GM18873 (cell line): ENCODE measurements at regions not wholly inside any gene's neighbourhood (a gene's known extent, or its start where the extent isn't known, plus 50 kb on each side); places are given as distances from the start of the nearest gene placed in this dataset.
A peak's percentile ranks its signal among the peaks of the same experiment; 100 is the strongest.

Experiments
- ATAC-seq: cut with Tn5 transposase; IDR thresholded peaks from one replicate; pipeline ENCODE4 v1.9.1; 2021; ENCODE audit warnings: mild to moderate bottlenecking, moderate library complexity, moderate number of reproducible peaks; ENCODE audit not compliant: unreplicated experiment, low FRiP score

DNA sequence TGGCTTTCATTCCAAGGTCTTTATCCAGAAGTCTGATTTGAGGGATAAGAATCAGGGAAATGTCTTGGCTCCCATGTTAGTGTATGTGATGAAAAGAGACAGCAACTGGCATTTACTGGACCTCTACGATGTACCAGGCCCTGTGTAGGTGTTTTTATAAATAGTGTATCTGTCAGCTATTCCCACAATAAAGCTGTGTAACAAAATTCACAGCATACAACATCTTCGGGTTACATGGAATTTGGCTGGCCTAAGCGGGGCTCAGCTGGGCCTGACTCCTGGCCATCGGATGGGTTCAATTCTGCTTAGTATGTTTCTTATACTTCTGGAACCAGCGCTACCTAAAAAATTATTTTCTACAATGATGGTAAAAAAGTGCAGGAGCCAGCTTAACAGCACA is 128.2 kb downstream of the SNX5 start:
- no peak for ATAC-seq

DNA sequence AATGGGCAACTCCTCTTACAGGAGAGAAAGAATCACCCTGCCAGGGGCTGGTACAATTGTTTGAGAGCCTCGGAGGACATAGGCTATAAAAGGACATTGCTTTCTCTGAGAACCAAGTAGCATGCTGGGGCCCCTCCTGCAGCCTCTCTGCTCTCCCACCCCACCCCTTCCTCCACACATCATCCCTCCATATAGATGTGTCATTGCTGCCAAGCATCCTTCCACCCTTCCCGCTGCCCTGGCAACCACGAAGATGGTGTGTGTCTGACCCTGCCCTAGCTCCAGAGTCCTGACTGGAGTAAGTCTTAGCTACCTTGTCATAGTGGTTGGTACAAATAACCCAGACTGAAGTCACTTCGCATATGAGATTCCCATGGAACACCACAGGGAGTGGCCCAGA is 129.7 kb downstream of the SNX5 start:
- no peak for ATAC-seq

DNA sequence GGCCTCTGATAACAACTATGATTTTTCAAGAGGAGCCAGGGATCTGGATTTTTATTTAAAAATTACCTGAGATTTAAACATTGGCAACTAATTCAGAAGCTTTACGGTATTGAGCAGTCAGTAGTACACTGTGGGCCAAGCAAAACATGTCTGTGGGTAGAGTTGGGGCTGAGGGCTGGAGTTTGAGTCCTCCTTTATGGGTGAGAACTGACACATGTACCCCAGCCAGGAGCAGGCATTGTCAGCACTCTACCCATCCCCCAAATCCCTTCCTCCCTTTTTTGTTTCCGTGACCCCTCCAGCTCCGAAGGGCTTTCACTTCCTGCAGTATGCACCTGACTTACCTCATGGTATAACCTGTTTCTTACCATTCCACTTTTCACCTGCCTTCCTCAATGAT is 131.4 kb downstream of the SNX5 start:
- no peak for ATAC-seq

DNA sequence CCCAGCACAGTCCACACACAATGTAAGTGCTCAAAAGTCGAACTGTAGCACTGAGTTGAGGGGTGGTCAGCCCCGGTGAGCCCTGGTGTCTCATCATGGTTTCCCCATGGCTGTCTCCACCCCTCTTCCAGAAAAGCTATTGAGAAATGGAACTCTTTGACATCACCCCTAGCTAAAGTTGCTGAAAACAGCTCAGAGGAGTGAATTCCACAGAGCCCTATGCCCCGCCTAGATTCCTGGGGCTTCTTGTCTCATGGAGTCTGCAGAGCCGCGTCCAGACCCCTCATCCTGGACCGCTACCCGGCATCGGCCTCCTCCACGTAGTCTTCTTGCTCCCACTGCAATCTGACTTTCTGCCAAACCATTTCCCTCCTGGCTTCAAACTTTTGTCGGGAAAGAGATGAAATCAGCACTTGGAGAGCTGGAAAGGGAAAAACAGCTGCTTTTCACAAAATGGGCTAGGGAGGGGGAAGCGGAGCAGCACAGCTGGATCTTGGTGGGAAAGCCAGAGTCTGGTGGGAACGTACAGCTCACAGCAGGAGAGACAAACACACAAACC is 132.2 kb downstream of the SNX5 start:
- ATAC-seq: no peak

DNA sequence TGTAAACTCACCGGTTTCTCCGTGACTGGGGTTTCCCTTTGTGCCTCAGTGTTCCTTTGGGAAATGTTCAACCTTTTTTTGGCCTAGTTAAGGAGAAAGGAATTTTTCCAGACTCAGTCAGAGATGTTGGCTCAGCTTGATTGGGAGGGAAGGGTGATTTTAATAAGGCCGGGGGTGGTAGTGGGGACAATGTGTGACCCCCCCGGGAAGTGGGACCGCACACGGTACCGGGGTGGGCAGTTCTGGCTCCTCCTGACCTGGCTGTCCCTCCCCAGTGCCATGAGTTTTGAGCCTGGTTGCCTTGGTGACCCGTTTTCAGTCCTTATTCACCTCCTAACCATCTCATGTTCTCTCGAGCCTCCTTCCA is 132.7 kb downstream of the SNX5 start:
- ATAC-seq: no peak

DNA sequence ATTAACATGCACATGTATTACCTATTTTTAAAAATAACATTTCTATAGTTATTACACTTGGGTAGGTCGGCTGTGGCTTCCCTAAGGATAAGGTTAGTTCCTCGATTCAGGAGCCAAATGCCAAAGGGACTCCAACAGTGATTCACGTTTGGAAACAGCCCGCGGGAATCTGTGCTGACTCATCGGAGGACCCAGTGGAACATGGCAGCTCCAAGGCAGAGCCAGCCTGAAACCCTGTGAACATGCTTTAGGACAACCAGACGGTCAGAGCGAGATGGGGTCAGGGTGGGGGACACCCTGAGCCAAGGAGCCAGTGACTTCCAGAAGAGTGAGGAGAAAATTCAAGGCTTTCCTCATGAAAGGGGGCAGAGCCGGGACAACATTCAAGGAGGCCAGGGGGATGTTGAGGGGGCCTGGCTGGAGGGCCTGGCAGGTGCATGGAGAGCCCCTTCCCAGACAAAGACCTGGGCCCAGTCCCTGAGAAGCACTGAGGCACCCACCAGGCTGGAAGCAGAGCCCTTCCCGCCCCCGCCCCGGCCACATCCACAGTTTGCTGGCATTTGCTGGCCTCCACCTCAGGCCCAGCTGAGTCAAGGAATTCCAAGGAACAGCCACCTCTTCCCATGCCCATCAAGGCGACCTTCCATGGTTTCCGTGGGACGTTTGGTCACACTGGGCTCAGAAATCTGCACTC is 133.2 kb downstream of the SNX5 start:
- no peak for ATAC-seq

DNA sequence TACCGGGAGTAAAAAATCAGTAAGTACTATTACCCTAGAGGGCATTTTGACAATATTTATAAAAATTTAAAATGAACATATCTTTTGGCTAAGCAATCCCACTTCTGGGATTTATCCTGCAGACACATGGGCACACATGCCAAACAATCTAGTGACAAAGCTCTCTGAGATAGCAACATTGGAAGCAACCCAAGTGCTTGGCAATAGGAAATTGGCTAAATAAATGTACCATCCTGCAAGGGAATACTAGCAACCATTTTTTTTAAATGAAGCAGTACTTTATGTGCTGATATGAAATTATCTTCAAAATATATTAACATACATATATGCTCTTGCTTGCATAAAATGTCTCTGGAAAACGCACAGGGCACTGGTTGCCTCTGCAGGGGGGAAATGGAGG is 133.8 kb downstream of the SNX5 start:
- no peak for ATAC-seq

DNA sequence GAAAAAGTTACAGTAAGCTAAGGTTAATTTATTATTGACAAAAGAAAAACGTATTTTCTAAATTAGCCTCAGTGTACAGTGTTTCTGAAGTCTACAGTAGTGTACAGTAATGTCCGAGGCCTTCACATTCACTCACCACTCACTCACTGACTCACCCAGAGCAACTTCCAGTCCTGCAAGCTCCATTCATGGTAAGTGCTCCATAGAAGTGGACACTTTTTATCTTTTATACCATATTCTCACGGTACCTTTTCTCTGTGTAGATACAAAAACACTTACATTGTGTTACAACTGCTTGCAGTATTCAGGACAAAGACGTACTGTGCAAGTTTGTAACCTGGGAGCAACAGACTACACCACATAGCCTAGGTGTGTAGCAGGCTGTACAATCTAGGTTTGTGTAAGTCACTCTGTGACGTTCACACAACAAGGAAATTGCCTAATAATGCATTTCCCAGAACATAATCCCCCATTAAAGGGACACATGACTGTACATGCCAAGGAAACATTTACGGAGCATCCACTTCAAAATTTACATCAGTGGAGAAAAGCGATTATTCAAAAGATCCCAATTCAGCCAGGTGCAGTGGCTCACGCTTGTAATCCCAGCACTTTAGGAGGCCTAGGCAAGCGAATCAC is 133.4 kb downstream of the BANF2 start:
- no peak for ATAC-seq

DNA sequence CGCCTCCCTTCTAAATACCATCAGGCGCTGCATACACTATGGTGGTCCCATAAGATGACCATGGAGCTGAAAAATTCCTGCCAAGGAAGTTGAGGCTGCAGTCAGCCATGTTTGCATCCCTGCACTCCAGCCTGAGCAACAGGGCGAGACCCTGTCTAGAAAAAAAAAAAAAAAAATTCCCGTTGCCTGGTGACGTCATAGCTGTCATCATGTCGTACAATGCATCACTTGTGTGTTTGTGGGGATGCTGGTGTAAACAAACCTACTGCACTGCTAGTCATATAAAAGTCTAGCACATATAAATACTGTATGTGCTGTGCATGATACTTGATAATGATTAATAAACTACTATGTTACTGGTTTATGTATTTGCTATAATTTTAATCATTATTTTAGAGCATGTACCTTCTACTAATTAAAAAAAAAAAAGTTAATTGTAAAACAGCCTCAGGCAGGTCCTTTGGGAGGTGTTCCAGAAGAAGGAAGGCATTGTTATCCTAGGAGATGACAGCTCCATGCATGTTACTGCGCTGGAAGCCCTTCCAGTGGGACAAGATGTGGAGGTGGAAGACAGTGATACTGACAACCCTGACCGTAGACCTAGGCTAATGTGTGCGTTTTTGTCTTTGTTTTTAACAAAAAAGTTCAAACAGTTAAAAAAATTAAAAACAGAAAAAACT is 132.6 kb downstream of the BANF2 start:
- no peak for ATAC-seq

DNA sequence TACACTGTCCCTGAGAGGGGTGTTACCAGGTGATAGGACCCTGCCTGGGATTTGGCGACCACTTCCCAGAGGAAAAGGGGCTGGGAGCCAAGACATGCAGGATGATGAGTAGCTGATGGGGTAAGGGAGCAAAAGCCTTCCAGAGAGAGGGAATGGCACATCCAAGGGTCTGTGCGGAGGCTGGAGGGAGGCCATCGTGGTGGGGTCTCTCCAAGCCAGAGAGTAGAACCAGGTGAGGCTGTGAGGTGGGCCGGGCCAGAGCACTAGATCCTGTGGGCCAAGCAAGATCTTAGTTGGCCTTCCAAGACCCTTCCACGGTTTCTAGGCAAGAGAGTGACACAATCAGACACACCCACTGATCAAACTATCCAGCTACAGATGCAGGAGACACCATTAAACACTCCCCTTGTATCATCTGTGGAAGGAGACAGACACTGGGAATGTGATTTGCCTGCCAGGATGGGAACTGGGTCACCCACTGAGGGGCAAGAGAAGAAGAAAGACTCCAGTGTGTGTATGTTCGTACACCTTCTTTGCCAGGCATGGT is 128.9 kb downstream of the BANF2 start:
- no peak for ATAC-seq

DNA sequence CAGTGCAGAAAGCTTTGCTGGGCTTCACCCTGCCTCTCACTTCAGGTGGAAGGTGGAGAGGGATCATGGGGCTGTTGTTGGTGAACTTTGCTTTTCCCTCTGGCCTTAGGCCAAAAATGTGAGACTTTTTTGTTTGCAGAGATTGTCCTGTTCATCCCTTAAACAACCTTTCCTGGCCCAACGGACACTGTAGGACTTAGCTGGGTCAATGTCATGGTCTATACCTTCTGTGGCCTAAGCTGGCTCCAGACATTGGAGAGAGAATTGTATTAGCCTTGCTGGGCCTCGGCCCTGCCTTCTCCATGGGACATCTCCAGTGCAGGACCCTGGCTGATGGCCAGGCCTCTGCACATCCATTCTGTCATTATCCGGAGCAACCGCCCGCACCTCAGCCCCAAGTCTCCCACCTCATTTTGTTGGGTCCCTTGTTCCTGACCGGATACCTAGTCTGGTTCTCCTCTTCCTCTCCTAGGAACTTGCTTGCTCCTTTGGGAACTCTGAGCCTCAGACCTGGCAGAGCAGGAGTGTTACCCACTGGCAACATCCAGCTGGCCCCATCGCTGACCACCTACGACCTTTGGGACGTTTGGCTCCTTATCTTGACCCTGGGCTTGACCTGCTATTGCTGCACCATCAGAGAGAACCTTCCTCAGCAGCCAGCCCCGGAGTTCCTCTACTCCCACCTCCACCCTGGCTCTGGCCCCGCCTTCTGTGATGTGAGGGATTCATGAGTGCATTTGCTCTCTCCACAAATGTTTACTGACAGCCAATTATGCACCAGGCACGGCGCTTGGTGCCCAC is 128.2 kb downstream of the BANF2 start:
- no peak for ATAC-seq

DNA sequence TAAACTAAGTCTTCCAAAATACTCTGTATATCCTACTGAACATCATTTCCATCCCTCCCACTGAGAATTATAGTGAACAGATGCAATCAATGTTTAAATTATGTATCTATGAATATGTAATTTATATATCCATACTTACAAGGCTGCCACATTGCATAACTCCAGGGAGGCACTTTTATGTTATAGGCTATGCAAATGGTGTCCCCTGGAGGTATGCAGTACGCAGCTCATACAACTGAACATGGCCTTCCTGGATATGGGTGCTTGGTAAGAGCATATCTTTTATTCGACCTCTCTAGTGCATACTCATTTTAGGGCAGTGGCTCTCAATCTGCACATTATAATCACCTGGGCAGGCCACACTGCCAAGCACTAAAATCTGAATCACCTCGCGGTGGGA is 127.3 kb downstream of the BANF2 start:
- ATAC-seq: no peak

DNA sequence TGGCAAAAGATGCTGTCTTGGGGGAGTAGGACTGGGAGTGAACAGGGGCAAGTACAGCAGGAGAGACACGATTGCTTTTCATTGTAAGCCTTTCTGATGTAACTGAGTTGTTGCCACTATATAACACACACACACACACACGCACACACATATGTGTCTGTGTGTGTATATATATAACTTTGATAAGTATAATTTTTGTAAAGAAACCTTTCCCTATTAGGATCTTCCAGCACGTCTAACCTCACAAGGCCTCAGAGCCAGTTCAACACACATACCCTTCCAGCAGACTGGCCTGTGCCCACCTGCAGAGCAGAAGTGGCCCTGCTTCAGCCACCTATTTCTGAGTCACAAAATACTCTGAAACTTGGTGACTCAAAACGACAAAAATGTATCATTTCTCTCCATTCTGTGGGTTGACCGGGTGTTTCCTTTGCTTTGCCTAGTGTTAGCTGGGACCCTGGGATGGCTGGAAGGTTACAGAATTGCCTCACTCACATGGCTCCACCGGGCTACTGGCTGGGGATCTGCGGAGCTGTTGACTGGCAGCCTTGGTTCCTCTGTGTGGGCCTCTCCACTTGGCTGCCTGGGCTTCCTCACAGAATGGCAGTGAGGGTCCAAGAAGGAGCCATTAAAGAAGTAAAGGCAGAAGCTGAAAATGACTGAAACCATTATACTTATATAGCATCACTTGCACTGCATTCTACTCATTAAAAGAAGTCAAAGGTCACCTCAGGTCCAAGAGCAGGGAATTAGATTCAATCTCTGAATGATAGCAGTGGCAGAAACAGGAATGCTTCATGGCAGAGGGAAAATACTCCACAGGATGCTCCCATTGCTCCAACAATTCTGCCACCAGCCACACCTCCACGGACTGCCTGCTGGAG is 126.4 kb downstream of the BANF2 start:
- peak; percentile 97 for ATAC-seq

DNA sequence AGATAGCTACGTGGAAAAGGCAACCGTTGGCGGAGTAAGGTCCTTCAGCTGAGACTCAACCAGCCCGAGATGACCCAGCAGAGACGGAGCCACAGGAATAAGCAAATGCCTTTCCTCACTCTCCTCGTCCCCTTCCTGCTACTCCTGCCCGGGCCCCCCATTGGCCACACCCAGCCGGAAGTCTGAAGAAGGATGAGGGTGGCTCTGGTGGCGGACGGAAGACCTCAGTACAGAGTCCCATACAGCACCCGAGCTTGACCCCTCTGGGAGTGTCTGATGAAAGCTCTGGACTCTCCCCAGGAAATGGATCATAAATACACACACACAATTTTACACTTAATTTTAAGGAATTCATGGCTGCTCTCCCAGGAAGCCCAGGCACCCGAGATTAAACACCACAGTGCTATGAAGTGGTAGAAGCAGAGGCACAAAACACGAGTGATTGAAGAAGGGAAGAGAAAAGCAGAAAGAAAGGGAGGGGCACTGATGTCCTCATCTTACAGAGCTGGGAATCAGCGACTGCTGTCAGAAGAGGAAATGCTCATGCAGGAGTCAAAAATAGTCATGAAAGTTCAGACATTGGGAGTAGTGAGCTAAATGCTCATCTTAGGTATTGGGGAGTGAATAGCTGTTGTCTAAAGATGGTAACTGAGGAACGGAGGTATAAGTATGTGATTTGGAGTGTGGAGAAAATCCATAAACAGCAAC is 125.6 kb downstream of the BANF2 start:
- ATAC-seq: no peak

DNA sequence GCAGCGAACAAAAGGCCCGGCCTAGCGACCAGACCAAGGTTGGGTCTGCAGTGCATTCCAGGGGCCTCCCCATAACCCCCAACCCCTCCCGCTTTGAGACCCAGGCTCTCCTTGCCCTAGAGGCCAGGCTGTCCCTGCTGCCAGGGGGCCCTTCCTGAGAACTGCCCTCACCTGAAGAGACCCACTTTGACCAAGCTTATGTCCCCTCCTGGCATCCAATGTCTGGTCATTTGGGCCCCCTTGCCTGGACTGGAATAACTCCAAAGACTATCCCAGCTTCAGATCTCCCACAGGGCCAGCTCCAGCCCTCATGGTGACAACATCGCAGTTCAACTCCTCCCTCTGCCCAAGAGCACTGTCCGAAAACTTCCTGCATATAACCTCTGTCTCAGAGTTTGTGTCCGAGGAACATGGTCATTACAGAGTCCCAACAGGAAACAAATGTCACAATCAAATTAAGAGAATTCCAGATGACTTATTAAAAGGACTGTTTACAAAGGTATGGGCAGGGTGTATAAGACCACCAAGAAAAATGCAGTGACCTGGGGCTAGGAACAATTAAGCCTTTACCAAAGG is 125.0 kb downstream of the BANF2 start:
- no peak for ATAC-seq

DNA sequence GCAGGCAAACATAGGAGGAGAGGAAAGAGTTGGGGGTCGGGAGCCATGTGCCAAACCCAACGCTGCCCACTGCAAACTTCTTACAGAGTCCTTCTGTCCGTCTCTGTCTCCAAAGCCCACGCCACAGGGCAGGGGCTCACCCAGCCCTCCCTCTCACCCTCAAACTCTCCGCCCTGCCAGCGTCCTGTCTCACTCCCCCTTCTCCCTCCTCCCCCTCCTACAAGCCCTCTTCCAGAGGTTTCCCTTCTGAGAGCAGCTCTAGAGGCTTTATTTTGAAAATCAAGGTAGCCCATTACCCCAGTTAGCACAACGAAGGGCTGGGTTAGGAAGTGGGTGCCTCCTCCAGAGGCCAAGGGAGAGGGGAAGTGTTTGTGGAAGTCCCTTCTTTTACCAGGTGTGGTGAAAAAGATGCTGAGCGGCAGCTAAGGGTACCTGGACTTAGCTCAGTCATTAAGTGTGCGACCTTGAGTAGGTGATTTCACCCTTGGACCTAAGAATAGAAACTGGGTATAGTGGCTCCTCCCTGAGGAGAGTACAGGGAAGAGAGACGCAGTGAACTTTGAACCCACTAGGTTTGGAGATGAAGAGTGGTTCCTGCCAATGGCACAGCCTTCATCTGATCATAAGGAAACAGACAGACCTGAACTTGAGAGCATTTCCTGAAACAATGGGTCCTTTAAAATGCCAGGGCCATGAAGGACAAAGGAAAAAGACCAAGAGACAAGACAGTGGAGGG is 123.8 kb downstream of the BANF2 start:
- no peak for ATAC-seq

DNA sequence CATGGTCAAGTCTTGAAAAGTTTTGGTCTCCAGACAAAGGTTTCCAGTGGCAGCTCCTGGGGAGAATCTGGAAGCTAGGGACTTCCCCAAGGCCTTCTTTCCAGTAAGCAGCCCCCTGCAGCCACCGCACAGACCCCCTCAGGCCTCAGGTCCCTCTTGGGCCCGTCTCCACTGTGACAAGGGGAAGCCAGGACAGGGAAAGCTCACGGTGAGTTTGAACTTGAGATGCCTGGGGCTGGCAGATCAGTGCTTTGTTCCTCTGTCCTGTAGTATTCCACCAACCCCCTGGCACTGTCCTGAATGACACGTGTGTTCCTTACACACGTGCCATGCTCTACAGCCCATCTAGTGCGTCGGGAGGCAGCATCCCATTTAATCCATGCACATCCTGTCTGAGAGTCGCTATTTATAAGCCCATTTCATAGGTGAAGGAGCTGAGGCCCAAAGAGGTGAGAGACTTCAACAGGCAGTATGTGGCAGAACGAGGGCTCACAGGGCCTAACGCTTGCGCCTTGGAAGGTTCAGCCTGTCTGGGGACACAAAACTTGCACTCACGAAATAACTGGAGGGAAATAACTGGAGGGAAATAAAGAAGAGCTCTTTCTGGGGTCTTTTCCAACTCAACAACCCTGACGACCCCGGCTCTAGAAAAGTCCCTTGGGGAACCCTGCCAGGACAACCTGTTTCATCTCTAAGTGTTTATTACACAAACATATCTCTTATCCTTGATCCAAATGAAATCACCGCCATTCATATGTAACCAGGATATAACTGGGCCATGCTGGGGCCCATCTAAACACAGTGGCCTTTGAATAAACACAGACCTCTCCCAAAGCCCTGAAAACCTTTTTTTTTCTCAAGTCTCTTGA is 123.0 kb downstream of the BANF2 start:
- ATAC-seq: no peak
